NCI-H2227 treated with DMSO at 0.1 percent for 48 hours (cell line): ENCODE measurements at regions not wholly inside any gene's neighbourhood (a gene's known extent, or its start where the extent isn't known, plus 50 kb on each side); places are given as distances from the start of the nearest gene placed in this dataset.
"Not testable (repeated sequence)": the region's sequence is repeated elsewhere in the genome, so short reads cannot be mapped to it uniquely, and the experiment has no call there.

ENCODE experiments used
- DNase-seq: peaks from one replicate; lab custom pipeline; 2025; lab: John Stamatoyannopoulos, UW

DNA sequence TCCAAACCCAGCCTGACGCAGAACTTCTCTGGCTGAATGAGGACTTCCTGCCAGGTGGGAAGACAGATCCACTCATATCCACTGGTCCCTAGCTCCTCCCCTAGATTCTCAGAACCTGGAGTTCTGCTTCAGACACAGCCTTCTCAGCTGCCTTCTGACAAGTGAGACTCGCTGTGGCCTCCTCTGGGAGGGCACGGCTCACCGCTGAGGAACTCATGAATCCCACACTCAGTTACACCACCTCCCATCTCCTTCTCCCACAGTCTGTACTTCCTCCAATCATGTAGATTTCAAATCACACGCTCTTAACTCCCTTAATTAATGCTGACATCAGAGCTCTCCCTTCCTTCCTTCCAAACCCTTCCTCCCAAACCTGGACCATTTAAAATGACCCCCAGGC lies 86.4 kb upstream of the TMEM45B start:
- DNase-seq = no peak

DNA sequence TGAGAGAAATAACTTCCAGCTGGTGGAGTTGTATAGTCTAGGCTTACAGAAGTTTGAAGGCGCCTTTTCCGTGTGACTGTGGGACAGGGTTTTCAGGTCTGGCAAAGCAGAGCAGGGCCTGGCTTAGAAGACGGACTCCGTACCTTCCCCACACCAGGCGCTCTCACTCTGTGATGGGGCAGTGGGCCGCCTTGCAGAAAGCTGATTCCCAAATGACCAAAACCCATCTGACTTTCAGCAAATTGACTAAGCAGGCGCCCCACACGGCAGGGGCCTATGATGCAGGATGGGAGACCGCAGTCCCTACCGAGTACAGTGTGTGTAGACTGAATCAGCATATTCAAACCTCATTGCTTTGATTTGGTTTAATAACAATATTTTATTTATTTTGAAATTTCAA lies 85.8 kb upstream of the TMEM45B start:
- DNase-seq = no peak

DNA sequence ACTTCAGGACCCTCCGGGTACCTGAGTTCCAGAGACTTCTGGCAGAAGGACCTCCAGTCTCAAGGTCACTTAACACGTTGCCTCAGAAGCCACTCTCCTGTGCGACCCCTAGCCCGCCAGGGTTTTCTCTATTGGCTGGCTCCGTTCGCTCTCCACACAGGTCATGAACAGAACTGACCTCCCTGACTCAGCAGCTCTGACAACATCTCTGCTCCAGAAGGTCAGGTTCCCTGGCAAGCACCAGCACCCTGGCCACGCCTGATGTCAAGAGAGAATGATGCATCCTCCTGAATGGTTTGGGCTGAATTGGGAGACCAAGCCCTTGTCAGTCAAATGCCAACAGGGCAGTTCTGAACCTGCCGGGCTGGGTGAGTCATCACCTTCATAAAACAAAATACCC lies 84.3 kb upstream of the TMEM45B start:
- DNase-seq = no peak

DNA sequence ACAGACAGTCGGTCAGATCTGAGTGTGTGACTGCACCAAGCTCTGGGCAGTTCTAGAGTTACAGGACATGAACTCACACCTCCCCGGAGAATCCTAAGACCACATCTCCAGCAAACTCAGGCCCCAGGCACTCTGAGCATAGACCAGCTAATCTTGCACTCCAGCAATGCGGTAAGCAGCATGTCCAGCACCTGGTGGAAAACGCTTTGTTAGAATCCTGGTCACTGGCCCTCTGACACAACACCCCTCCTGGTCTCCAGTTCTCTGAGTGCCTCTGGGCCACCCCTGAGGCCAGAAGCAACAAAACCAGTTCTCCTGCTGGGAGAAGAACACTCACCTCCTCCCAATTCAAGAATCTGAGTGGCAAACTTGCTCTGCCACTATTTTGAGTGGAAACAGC lies 82.7 kb upstream of the TMEM45B start:
- DNase-seq = no peak

- DNase-seq = no peak
Measured at GRCh38 chr11:129733384-129733783, 82.3 kb upstream of the TMEM45B start.

- DNase-seq = no peak
Measured at GRCh38 chr11:129733981-129734380, 81.7 kb upstream of the TMEM45B start.

GRCh38 chr11:129734654-129735053 lies 81.0 kb upstream of the TMEM45B start:
- DNase-seq = no peak

DNA sequence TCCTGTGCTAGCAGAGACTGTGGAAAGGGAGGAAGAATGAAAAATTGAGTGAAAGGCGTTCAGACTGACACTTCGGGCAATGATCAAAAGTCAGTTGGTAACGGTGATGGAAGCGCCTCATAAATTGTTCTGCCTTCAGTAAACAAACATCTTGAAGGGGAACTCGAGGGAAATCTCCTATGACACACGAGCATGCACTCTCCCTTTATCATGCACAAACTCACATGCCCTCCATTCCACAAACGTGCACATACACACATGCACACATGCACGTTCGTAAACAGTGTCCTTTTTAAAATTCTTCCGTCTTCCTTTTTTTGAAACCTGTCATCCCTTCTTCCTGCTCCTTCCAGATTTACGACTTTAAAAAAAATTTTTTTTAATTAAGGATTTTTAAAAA lies 77.8 kb upstream of the TMEM45B start:
- no peak for DNase-seq

DNA sequence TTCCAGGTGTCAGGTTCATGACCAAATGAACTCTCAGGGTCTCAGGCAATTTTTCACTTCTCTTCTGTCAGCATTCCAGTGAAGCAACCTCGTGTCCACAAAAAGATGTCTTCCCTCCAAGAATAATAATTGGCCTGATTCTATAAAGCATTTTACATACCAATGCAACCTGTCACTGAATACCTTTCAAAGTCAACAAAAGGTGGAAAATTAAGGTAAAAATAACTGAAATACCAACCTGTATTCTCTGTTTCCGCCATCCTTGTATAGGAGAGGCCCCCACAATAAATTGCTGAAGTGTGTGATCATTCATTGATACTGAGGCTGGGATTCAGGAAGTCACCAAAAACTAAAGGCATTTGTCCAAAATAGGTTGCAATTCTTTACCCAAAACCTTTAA lies 77.4 kb upstream of the TMEM45B start:
- DNase-seq = no peak

GRCh38 chr11:129739339-129739738 lies 76.3 kb upstream of the TMEM45B start:
- DNase-seq = no peak

DNA sequence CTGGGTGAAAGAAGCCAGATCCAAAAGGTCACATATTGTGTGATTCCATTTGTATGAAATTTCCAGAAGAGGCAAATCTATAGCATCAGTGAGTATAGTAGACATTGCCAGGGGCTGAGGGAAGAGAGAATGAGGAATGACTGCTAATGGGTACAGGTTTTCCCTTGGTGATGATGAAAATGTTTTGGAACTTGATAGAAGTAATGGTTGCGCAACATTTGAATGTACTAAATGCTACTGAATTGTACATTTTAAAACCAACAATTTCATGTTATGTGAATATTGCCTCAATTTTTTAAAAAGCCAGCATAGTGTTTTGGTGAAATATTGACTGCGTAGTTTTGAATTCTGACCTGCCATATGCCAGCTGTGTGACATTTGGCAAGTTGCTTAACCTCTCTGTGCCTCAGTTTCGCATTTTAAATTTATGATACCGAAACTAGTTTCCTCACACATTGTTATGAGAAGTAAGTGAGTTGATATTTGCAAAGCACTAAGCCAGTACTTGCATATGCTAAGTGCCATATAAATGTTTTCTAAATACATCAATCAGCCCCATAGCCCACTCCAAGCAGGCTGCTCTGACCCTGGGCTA lies 75.4 kb upstream of the TMEM45B start:
- no peak for DNase-seq

DNA sequence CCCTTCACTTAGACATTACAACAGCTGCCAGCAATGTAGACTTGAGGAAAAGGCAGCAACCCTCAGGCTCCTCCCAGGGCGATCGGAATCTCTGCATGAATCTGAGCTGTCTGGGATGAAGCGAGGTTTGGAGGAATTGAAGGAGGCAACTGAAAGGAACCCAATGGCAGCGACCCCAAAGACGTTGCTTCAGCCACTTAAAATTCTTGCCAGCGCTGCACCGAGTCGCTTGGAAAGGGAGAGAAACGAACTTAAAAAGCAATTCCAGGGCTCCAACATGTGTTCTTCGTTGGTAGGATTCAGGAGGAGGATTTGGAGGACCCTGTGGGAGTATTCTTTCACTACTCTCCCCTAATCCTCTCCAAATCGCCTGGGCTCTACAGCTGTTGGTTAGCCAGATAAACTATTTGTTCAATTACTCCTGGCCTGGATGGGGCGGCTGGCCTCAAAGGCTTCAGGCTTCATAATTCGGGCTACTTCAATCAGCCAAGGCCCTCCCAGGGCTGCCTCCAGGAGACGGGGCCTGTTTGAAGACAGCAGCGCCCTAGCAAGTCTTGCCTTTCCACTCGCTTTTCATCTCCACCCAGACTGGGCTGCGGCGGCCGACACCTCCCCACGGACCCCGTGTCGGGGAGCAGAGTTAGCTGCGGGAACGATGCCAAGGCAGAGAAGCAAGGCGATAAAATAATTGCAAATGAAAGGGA lies 72.4 kb upstream of the TMEM45B start:
- no peak for DNase-seq

DNA sequence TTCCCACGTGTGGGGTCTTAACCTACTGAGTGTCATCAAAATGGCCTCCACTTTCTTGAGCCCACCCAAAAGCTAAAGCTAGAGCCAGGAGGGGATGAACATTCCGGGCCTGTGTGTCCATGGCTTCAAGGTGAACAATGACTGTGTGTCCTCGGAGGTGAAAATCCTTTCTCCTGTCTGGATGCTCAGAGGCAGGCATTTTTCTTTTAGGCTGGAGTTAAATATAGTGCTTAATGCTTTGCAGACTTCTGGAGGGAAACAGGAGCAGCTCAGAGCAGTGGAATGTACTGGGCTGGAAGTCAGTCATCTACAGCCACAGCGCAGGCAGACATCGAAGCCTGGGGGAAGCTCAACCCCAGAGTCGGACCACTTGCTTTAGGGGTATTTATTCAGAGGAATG lies 68.6 kb upstream of the TMEM45B start:
- no peak for DNase-seq

DNA sequence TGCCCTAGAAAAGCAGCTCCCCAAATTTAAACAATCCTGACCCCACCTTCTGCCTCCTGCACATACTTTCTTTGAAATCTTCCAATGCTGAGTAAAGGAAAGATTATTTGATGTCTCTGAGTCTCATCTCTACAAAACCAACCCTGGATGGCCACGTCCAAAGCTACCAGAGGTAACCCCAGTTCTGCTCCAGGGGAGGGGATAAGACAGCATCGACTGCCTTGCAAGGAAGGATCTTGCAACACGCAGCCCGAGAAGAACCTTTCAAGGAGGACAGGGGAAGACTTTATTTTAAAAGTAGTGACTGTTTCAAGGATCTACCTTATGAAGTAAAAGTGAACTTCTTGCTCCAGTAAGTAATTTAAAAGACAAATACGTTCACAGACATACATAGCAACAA lies 66.5 kb upstream of the TMEM45B start:
- DNase-seq = no peak

DNA sequence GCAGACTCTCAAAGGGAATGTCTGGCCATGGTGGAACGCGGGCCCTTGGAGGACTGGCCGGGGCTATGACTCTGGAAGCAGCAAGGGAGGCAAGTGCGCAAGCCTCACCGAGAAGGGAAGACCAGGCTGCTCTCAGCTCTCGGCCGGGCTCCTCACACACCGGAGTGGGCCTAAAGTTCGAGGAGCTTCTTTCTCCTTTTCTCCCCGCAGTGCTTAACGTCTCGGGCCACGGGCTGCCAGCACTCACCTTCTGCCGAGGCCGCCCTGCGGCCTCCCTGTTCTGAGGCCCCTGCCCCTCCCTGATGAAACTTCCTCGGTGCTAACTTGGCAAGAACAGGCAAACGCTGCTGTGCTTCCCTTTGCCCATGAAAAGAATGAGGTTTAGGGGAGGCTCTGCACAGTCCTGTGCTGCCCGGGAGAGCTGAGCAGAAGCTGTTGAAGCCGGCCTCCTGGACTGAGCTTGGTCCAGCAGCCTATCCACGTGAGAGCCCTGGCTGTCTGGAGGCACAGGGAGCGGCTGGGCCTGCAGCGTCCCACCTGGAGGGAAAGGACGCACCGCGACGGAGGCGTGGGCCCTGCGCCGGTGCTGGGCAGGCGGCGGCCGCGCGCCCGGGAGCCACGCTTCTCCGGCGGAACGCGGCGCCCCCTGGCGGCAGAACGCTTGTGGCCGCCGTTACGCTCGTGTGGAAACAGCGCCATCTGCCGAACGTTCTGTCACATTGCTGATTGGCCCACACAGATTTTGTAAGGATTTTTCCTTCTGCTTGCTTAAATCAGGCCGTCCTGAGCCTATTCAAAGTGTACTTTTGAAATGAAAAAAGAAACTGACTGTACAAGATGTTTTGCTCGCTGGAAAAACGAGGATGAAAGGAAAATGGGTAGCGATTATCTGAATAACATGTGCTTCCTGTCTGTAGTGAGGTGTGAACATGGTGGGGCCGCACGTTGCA lies 65.0 kb upstream of the TMEM45B start:
- peak; percentile 34 for DNase-seq

GRCh38 chr11:129751511-129751910 lies 64.1 kb upstream of the TMEM45B start:
- no peak for DNase-seq

GRCh38 chr11:129763569-129763968 lies 52.1 kb upstream of the TMEM45B start:
- DNase-seq = not testable (repeated sequence)

GRCh38 chr11:129764204-129764603 lies 51.4 kb upstream of the TMEM45B start:
- DNase-seq = not testable (repeated sequence)
